Neural progenitor cell (in vitro differentiated cells): ENCODE measurements at regions not wholly inside any gene's neighbourhood (a gene's known extent, or its start where the extent isn't known, plus 50 kb on each side); places are given as distances from the start of the nearest gene placed in this dataset.

Source experiments
- DNase-seq: peaks from one replicate; pipeline ENCODE4 v3.0.0-alpha.2; 2016; ENCODE audit warnings: low spot score
- H2AFZ ChIP-seq: fragments of 200-600 bp; sonication (generic); replicated peaks from 2 replicates; pipeline ENCODE4 v1.6.1; 2016; ENCODE audit warnings: antibody characterized with exemption
- H3F3A ChIP-seq: fragments of 200-600 bp; sonication (generic); 2 replicates; pipeline ENCODE4 v1.6.1; 2016; ENCODE audit warnings: antibody characterized with exemption, low read depth
- H3K27ac ChIP-seq: fragments of 200-600 bp; sonication (generic); 2 replicates; pipeline ENCODE4 v1.5.1; 2016; ENCODE audit warnings: mild to moderate bottlenecking
- H3K27me3 ChIP-seq: fragments of 200-600 bp; sonication (generic); 2 replicates; pipeline ENCODE4 v1.6.1; 2016; ENCODE audit warnings: mild to moderate bottlenecking, moderate library complexity
- H3K36me3 ChIP-seq: fragments of 200-600 bp; sonication (generic); 2 replicates; pipeline ENCODE4 v1.5.1; 2016
- H3K4me1 ChIP-seq: fragments of 200-600 bp; sonication (generic); 2 replicates; pipeline ENCODE4 v1.6.1; 2016; ENCODE audit warnings: mixed run types
- H3K4me2 ChIP-seq: fragments of 200-600 bp; sonication (generic); 2 replicates; pipeline ENCODE4 v1.6.1; 2016
- H3K4me3 ChIP-seq: fragments of 200-600 bp; sonication (generic); 2 replicates; pipeline ENCODE4 v1.5.1; 2016
- H3K79me2 ChIP-seq: fragments of 200-600 bp; sonication (generic); 2 replicates; pipeline ENCODE4 v1.6.1; 2016; ENCODE audit warnings: low read depth
- H3K9ac ChIP-seq: fragments of 200-600 bp; sonication (generic); 2 replicates; pipeline ENCODE4 v1.6.1; 2016
- H3K9me3 ChIP-seq: fragments of 200-600 bp; sonication (generic); 2 replicates; pipeline ENCODE4 v1.5.1; 2016; ENCODE audit warnings: low read depth
- H4K20me1 ChIP-seq: fragments of 200-600 bp; sonication (generic); 2 replicates; pipeline ENCODE4 v1.6.1; 2016; ENCODE audit warnings: low read depth
- H3K27ac Mint-ChIP-seq: 3 replicates; pipeline ENCODE4 v1.8.0; 2021; ENCODE audit warnings: mixed read lengths
- H3K27me3 Mint-ChIP-seq: 2 replicates; pipeline ENCODE4 v1.8.0; 2022; ENCODE audit warnings: low read depth, mild to moderate bottlenecking, inconsistent platforms, moderate library complexity, mixed read lengths; ENCODE audit not compliant: insufficient read depth
- H3K36me3 Mint-ChIP-seq: 3 replicates; pipeline ENCODE4 v1.8.0; 2021; ENCODE audit warnings: mixed read lengths
- H3K4me1 Mint-ChIP-seq: 3 replicates; pipeline ENCODE4 v1.8.0; 2021; ENCODE audit warnings: mixed read lengths
- H3K4me3 Mint-ChIP-seq: 3 replicates; pipeline ENCODE4 v1.8.0; 2021; ENCODE audit warnings: mild to moderate bottlenecking, moderate library complexity, mixed read lengths
- H3K9me3 Mint-ChIP-seq: 3 replicates; pipeline ENCODE4 v1.8.0; 2020; ENCODE audit warnings: mixed read lengths
- EZH2 ChIP-seq: fragments of 200-600 bp; sonication (generic); IDR thresholded peaks from 2 replicates; pipeline ENCODE4 v1.6.1; 2017; ENCODE audit warnings: antibody characterized with exemption, mild to moderate bottlenecking, moderate library complexity
- EZH2phosphoT487 ChIP-seq: fragments of 200-600 bp; sonication (generic); IDR thresholded peaks from 2 replicates; pipeline ENCODE4 v1.6.1; 2017; ENCODE audit warnings: antibody characterized with exemption
- TF ChIP-seq, protein P1 (sequence below): fragments of 200-600 bp; sonication (generic); IDR thresholded peaks from 2 replicates; pipeline ENCODE4 v1.5.1; 2017; ENCODE audit warnings: antibody characterized with exemption, mild to moderate bottlenecking

DNA sequence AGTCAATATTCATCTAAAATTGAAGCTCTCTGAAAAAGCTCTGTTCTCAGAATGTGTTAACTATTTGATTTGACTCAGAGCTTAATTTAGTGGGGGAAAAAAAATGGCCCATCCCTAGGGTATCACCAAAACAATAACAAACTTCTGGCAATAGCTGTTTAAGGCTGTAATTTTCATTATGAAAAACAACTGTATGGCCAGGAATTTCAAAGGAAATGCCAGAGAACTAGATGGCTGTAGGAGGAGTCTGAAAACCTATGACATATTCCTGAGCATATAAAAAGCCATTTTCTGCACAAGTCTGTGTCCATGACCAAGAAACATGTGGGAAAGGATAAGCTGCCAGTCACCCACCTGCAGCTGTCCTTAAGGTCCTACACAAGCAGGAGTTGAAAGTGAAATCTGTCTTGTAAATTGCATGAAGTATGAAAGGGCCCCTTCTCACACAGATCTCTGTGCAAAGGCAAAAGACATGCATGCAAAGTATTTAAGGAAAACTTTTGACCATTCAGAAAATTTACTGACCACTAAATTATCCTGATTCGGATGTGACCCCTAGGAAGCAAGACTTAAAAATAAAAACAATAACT, 299.1 kb downstream of the BTG1 start:
- no peak overlapping the region for H3K4me3 Mint-ChIP-seq
- no peak overlapping the region for H3K27ac ChIP-seq
- H3K4me1 ChIP-seq: no peaks in the 10 kb centered on the region
- H3K4me1 Mint-ChIP-seq: no peaks in the 10 kb centered on the region
- H3F3A ChIP-seq: no peaks in the 10 kb centered on the region
- H3K36me3 Mint-ChIP-seq: no peaks in the 10 kb centered on the region
- H3K36me3 ChIP-seq: no peaks in the 10 kb centered on the region
- no peak for DNase-seq
- no peak overlapping the region for H2AFZ ChIP-seq
- H3K4me3 ChIP-seq: no peak overlapping the region
- H3K9ac ChIP-seq: no peak overlapping the region
- H3K27me3 Mint-ChIP-seq: no peaks in the 10 kb centered on the region
- no peaks in the 10 kb centered on the region for H3K79me2 ChIP-seq
- H3K9me3 Mint-ChIP-seq: no peaks in the 10 kb centered on the region
- H3K27me3 ChIP-seq: no peaks in the 10 kb centered on the region
- TF ChIP-seq, protein P1, sequence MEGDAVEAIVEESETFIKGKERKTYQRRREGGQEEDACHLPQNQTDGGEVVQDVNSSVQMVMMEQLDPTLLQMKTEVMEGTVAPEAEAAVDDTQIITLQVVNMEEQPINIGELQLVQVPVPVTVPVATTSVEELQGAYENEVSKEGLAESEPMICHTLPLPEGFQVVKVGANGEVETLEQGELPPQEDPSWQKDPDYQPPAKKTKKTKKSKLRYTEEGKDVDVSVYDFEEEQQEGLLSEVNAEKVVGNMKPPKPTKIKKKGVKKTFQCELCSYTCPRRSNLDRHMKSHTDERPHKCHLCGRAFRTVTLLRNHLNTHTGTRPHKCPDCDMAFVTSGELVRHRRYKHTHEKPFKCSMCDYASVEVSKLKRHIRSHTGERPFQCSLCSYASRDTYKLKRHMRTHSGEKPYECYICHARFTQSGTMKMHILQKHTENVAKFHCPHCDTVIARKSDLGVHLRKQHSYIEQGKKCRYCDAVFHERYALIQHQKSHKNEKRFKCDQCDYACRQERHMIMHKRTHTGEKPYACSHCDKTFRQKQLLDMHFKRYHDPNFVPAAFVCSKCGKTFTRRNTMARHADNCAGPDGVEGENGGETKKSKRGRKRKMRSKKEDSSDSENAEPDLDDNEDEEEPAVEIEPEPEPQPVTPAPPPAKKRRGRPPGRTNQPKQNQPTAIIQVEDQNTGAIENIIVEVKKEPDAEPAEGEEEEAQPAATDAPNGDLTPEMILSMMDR: no peak
- no peak for TF ChIP-seq EZH2phosphoT487
- no peak for TF ChIP-seq EZH2
- H4K20me1 ChIP-seq: no peaks in the 10 kb centered on the region
- H3K4me2 ChIP-seq: no peak overlapping the region
- H3K9me3 ChIP-seq: no peaks in the 10 kb centered on the region
- H3K27ac Mint-ChIP-seq: no peak overlapping the region

GRCh38 chr12:91845365-91845764, 300.3 kb downstream of the BTG1 start:
- no peaks in the 10 kb centered on the region for H3F3A ChIP-seq
- no peak overlapping the region for H3K27ac ChIP-seq
- no peak overlapping the region for H2AFZ ChIP-seq
- Mint-ChIP-seq H3K27ac (no peak overlapping the region), H3K4me1 (no peaks in the 10 kb centered on the region), H3K9me3 (peaks cover 3% of the 10 kb centered on the region), H3K4me3 (no peak overlapping the region), H3K36me3 (no peaks in the 10 kb centered on the region), H3K27me3 (no peaks in the 10 kb centered on the region)
- DNase-seq: no peak
- H3K4me1 ChIP-seq: no peaks in the 10 kb centered on the region
- no peak overlapping the region for H3K4me2 ChIP-seq
- H3K9ac ChIP-seq: no peak overlapping the region
- H3K36me3 ChIP-seq: no peaks in the 10 kb centered on the region
- no peaks in the 10 kb centered on the region for H3K9me3 ChIP-seq
- no peaks in the 10 kb centered on the region for H4K20me1 ChIP-seq
- no peaks in the 10 kb centered on the region for H3K79me2 ChIP-seq
- H3K4me3 ChIP-seq: no peak overlapping the region
- TF ChIP-seq, protein P1: no peak
- TF ChIP-seq EZH2phosphoT487 (no peak), EZH2 (no peak)
- no peaks in the 10 kb centered on the region for H3K27me3 ChIP-seq

GRCh38 chr12:91841822-91842221, 303.8 kb downstream of the BTG1 start:
- Mint-ChIP-seq H3K9me3 (peaks cover 3% of the 10 kb centered on the region), H3K27me3 (no peaks in the 10 kb centered on the region), H3K27ac (no peak overlapping the region), H3K4me1 (no peaks in the 10 kb centered on the region), H3K4me3 (no peak overlapping the region), H3K36me3 (no peaks in the 10 kb centered on the region)
- Histone ChIP-seq H3K9ac (no peak overlapping the region), H3K4me2 (no peak overlapping the region), H3K4me3 (no peak overlapping the region), H3K36me3 (no peaks in the 10 kb centered on the region), H3K4me1 (no peaks in the 10 kb centered on the region), H2AFZ (no peak overlapping the region), H4K20me1 (no peaks in the 10 kb centered on the region), H3K27me3 (no peaks in the 10 kb centered on the region), H3F3A (no peaks in the 10 kb centered on the region), H3K9me3 (no peaks in the 10 kb centered on the region), H3K79me2 (no peaks in the 10 kb centered on the region), H3K27ac (no peak overlapping the region)
- TF ChIP-seq, protein P1: no peak
- no peak for DNase-seq
